Prostate gland (tissue), 2 donors: ENCODE measurements at regions not wholly inside any gene's neighbourhood (a gene's known extent, or its start where the extent isn't known, plus 50 kb on each side); places are given as distances from the start of the nearest gene placed in this dataset.

ENCODE experiments used
- DNase-seq: peaks from one replicate; pipeline ENCODE4 v3.0.0-alpha.2; 2019; ENCODE audit warnings: low spot score
- H3K27ac ChIP-seq, 2 donors: fragments of 200-600 bp; sonication (generic); 2 replicates each; pipeline ENCODE4 v1.5.1; 2017 to 2019
- H3K27me3 ChIP-seq: fragments of 200-600 bp; sonication (generic); replicated peaks from 2 replicates; pipeline ENCODE4 v1.5.1; 2019; ENCODE audit not compliant: insufficient read depth
- H3K36me3 ChIP-seq, 2 donors: fragments of 200-600 bp; sonication (generic); 1 replicate in 1 of 2; 2 replicates in 1 of 2; pipeline versions ENCODE4 v1.5.1 to v1.8.1; 2017 to 2019
- H3K4me1 ChIP-seq: fragments of 200-600 bp; sonication (generic); replicated peaks from 2 replicates; pipeline ENCODE4 v1.5.1; 2019
- H3K4me3 ChIP-seq, 2 donors: fragments of 200-600 bp; sonication (generic); 2 replicates each; pipeline ENCODE4 v1.5.1; 2017 to 2019
- H3K9me3 ChIP-seq: fragments of 200-600 bp; sonication (generic); 2 replicates; pipeline ENCODE4 v1.5.1; 2017
- POLR2A ChIP-seq: fragments of 450-650 bp; IDR thresholded peaks from one replicate; pipeline ENCODE4 v1.6.1; 2016; ENCODE audit warnings: antibody characterized with exemption, mild to moderate bottlenecking
- POLR2AphosphoS5 ChIP-seq: sonication (generic); formaldehyde crosslinking; IDR thresholded peaks from one replicate; pipeline ENCODE4 v1.6.1; 2017; ENCODE audit warnings: antibody characterized with exemption
- WGBS: methylation state at CpG from one replicate; pipeline ENCODE4 v1.1.5; 2018; 5-methylcytosine and 5-hydroxymethylcytosine counted together
- intact Hi-C: fragments of 100-400 bp; cut with DNase I; formaldehyde crosslinking; loops from one replicate; pipeline ENCODE4 v1.14.2; 2022
- TF ChIP-seq, protein P1 (sequence below), 4 experiments: fragments of 200-600 bp in 2 of 4; fragments of 450-650 bp in 2 of 4; sonication (generic) in 2 of 4; IDR thresholded peaks; 1 replicate in 3 of 4; 2 replicates in 1 of 4; pipeline ENCODE4 v1.5.1; 2016 to 2019; ENCODE audit warnings: antibody characterized with exemption in 4 of 4, mild to moderate bottlenecking in 2 of 4, moderate library complexity in 2 of 4

DNA sequence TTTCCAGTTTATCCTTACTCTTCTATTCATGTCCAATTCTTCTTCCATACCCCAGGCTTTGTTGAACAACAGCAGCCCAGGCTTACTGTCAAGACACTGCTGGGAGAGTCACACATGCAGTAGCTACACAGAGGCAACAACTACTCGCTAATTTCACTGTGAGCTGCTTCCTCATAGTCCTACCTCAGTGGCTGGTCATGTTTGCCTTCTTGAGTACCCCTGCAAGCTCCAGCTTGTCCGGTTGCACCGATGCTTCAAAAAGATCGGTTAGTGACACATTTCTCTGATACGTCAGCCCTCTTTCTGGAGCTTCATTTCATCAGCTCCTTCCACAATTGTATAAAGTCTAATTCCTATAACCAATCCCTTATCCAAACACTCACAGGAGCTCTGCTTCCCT is 246.7 kb upstream of the NFIA start:
- intact Hi-C loops = no loop called here
- Histone ChIP-seq H3K27me3 (peaks cover 2% of the 10 kb centered on the region), H3K4me3 (no peak overlapping the region), H3K9me3 (no peaks in the 10 kb centered on the region), H3K36me3 (no peaks in the 10 kb centered on the region), H3K4me1 (no peaks in the 10 kb centered on the region), H3K27ac (no peak overlapping the region)
- no peak for DNase-seq
- WGBS = 50% methylated on average over 5 of the region's 5 CpGs
- TF ChIP-seq, protein P1, sequence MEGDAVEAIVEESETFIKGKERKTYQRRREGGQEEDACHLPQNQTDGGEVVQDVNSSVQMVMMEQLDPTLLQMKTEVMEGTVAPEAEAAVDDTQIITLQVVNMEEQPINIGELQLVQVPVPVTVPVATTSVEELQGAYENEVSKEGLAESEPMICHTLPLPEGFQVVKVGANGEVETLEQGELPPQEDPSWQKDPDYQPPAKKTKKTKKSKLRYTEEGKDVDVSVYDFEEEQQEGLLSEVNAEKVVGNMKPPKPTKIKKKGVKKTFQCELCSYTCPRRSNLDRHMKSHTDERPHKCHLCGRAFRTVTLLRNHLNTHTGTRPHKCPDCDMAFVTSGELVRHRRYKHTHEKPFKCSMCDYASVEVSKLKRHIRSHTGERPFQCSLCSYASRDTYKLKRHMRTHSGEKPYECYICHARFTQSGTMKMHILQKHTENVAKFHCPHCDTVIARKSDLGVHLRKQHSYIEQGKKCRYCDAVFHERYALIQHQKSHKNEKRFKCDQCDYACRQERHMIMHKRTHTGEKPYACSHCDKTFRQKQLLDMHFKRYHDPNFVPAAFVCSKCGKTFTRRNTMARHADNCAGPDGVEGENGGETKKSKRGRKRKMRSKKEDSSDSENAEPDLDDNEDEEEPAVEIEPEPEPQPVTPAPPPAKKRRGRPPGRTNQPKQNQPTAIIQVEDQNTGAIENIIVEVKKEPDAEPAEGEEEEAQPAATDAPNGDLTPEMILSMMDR (IDR thresholded peaks at IDR 0.05) = no peak
- no peak for TF ChIP-seq POLR2A
- TF ChIP-seq POLR2AphosphoS5 = no peak

DNA sequence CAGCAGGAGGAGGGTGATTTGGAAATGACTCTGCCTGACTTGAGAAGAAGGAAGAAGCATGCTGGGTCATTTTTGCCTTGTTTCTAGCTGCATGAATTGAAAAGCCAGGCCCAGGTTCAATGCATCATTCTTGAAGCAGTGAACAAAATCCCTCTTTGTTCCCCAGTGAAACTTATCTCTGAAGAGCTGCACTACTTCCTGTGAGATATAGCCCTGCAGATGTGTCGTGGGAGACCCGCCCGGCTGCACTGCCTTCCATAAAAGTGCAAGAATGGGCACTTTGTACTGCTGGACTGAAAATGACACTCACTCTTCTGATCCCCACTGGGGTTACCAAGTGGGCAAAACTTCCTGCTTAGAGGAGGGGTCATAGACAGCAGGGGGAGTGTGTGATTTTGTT is 249.2 kb upstream of the NFIA start:
- Histone ChIP-seq H3K27me3 (peaks cover 2% of the 10 kb centered on the region), H3K9me3 (no peaks in the 10 kb centered on the region), H3K36me3 (no peaks in the 10 kb centered on the region), H3K4me3 (no peak overlapping the region), H3K4me1 (no peaks in the 10 kb centered on the region), H3K27ac (no peak overlapping the region)
- 62% methylated on average over 3 of the region's 3 CpGs for WGBS
- no peak for DNase-seq
- intact Hi-C loops = no loop called here
- TF ChIP-seq POLR2AphosphoS5 (no peak), POLR2A (no peak)
- TF ChIP-seq, protein P1 (IDR thresholded peaks at IDR 0.05) = no peak

DNA sequence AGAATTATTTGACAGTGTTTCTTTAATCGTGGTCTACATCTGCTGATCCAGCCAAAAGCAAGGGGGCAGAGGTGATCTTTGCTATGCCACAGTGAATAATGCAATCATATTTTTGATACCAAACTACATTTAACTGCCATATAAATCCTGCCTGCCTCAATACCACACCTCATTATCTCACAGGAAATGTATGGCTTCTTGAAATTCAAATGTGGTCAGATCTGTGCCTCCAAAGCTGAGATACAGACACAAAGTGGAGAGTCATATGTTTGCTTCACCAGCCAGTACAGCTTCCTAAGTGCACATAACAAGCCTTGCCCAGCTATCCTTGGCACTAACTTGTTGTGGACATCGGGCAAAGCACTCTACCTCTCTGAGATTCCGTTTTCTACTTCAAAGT is 250.0 kb upstream of the NFIA start:
- 69% methylated on average over 3 of the region's 3 CpGs for WGBS
- H3K36me3 ChIP-seq = no peaks in the 10 kb centered on the region
- H3K4me3 ChIP-seq = no peak overlapping the region
- H3K4me1 ChIP-seq = no peaks in the 10 kb centered on the region
- no peaks in the 10 kb centered on the region for H3K9me3 ChIP-seq
- intact Hi-C loops = no loop called here
- H3K27ac ChIP-seq = no peak overlapping the region
- TF ChIP-seq, protein P1 (IDR thresholded peaks at IDR 0.05) = no peak
- TF ChIP-seq POLR2AphosphoS5 = no peak
- TF ChIP-seq POLR2A = no peak
- no peak for DNase-seq
- H3K27me3 ChIP-seq = peaks cover 2% of the 10 kb centered on the region

DNA sequence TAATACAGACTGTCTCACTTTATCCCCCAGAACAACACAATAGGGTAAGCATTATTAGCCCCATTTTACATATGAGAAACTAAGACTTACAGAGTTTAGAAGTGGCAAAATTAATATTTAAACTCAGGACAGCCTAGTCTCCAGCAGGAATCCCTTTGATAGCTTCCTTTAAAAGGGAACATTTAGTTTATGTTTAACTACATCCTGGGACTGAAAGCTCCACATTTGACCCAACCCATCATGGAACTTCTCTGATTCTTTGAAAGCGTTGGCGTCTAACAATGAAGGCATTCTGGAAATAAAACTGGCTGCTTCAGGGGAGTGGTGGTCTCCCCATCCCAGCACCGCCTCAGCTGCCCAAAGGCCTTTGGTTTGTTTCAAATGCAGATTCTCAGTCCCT is 250.6 kb upstream of the NFIA start:
- no peaks in the 10 kb centered on the region for H3K36me3 ChIP-seq
- WGBS = 98% methylated on average over 3 of the region's 3 CpGs
- peaks cover 2% of the 10 kb centered on the region for H3K27me3 ChIP-seq
- intact Hi-C loops = no loop called here
- no peak for DNase-seq
- no peak overlapping the region for H3K4me3 ChIP-seq
- no peak overlapping the region for H3K27ac ChIP-seq
- no peak for TF ChIP-seq POLR2AphosphoS5
- no peak for TF ChIP-seq POLR2A
- TF ChIP-seq, protein P1 (IDR thresholded peaks at IDR 0.05) = no peak
- H3K4me1 ChIP-seq = no peaks in the 10 kb centered on the region
- H3K9me3 ChIP-seq = no peaks in the 10 kb centered on the region

DNA sequence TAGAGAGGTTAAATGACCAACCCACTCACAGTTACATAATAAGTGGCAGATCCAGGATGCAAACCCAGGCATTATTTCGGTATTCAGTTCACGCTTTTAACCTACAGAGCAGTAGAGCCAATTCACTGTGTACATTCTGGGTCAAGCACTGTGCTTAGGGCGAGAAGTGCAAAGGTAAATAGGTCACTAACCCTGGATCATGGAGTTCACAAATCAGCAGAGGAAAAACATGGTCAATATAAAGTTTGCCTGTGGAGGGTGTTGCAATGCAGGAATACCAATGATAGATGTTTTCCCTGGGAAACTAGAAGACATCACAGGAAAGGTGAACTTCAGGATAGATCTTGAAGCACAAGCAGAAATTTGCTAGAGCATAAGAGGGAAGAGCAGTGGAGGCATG is 253.4 kb upstream of the NFIA start:
- no peak for DNase-seq

More for the DNA sequence above, 253.4 kb upstream of the NFIA start:
- Histone ChIP-seq H3K4me3 (no peak overlapping the region), H3K27me3 (no peaks in the 10 kb centered on the region), H3K4me1 (no peaks in the 10 kb centered on the region), H3K36me3 (no peaks in the 10 kb centered on the region), H3K9me3 (no peaks in the 10 kb centered on the region), H3K27ac (no peak overlapping the region)
- intact Hi-C loops = no loop called here
- WGBS = 93% methylated on average over 3 of the region's 3 CpGs
- TF ChIP-seq, protein P1 (IDR thresholded peaks at IDR 0.05) = no peak
- no peak for TF ChIP-seq POLR2AphosphoS5
- no peak for TF ChIP-seq POLR2A
